Testis (tissue), 2 donors: ENCODE measurements at regions not wholly inside any gene's neighbourhood (a gene's known extent, or its start where the extent isn't known, plus 50 kb on each side); places are given as distances from the start of the nearest gene placed in this dataset.
"Not testable (repeated sequence)": the region's sequence is repeated elsewhere in the genome, so short reads cannot be mapped to it uniquely, and the experiment has no call there.

ENCODE experiments used
- DNase-seq: peaks from one replicate; pipeline ENCODE4 v3.0.0-alpha.2; 2019
- H3K27ac ChIP-seq, 2 donors: fragments of 200-600 bp; sonication (generic); one replicate each; pipeline ENCODE4 v1.5.1; 2019
- H3K27me3 ChIP-seq: fragments of 200-600 bp; sonication (generic); one replicate; pipeline ENCODE4 v1.5.1; 2019
- H3K36me3 ChIP-seq: fragments of 200-600 bp; sonication (generic); one replicate; pipeline ENCODE4 v1.5.1; 2017; ENCODE audit warnings: low read depth; ENCODE audit errors: missing control alignments
- H3K4me1 ChIP-seq: fragments of 200-600 bp; sonication (generic); one replicate; pipeline ENCODE4 v1.5.1; 2019
- H3K4me3 ChIP-seq, 2 donors: fragments of 200-600 bp; sonication (generic); one replicate each; pipeline ENCODE4 v1.5.1; 2017 to 2019
- H3K9me3 ChIP-seq: fragments of 200-600 bp; sonication (generic); one replicate; pipeline ENCODE4 v1.5.1; 2017
- POLR2A ChIP-seq: fragments of 450-650 bp; IDR thresholded peaks from one replicate; pipeline ENCODE4 v1.6.1; 2017; ENCODE audit warnings: antibody characterized with exemption, mild to moderate bottlenecking, moderate library complexity
- WGBS, 2 donors: methylation state at CpG; one replicate each; pipeline ENCODE4 v1.1.5; 2018; 5-methylcytosine and 5-hydroxymethylcytosine counted together
- intact Hi-C: fragments of 100-400 bp; cut with DNase I; formaldehyde crosslinking; loops from one replicate; pipeline ENCODE4 v1.15.1; 2023; ENCODE audit warnings: low total_unique reads
- TF ChIP-seq, protein P1 (sequence below), 3 experiments: fragments of 450-650 bp in 2 of 3; fragments of 200-600 bp in 1 of 3; sonication (generic) in 1 of 3; IDR thresholded peaks; one replicate each; pipeline ENCODE4 v1.5.1; 2016 to 2019; ENCODE audit warnings: antibody characterized with exemption in 3 of 3, mild to moderate bottlenecking in 2 of 3, moderate library complexity in 1 of 3

DNA sequence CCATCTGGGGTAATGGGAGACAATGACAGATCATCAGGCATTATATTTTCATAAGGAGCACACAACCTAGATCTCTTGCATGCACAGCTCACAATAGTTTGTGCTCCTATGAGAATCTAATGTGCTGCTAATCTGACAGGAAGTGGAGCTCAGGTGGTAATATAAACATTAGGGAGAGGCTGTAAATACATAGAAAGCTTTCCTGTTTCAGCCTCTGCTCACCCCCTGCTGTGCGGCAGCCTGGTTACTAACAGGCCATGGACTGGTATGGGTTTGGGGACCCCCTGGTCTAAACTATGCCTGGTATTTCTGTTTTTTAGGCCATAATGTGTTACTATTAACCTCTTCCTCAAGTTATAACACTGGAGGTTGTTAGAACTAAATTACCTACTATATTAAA, 1373.7 kb downstream of the LRFN5 start:
- no peaks in the 10 kb centered on the region for H3K27me3 ChIP-seq
- no peaks in the 10 kb centered on the region for H3K9me3 ChIP-seq
- intact Hi-C loops: no loop called here
- H3K36me3 ChIP-seq: no peaks in the 10 kb centered on the region
- 94% methylated on average over 1 of the region's 1 CpG for WGBS, 2 donors
- TF ChIP-seq, protein P1, sequence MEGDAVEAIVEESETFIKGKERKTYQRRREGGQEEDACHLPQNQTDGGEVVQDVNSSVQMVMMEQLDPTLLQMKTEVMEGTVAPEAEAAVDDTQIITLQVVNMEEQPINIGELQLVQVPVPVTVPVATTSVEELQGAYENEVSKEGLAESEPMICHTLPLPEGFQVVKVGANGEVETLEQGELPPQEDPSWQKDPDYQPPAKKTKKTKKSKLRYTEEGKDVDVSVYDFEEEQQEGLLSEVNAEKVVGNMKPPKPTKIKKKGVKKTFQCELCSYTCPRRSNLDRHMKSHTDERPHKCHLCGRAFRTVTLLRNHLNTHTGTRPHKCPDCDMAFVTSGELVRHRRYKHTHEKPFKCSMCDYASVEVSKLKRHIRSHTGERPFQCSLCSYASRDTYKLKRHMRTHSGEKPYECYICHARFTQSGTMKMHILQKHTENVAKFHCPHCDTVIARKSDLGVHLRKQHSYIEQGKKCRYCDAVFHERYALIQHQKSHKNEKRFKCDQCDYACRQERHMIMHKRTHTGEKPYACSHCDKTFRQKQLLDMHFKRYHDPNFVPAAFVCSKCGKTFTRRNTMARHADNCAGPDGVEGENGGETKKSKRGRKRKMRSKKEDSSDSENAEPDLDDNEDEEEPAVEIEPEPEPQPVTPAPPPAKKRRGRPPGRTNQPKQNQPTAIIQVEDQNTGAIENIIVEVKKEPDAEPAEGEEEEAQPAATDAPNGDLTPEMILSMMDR (IDR thresholded peaks at IDR 0.05): no peak
- no peak for TF ChIP-seq POLR2A
- no peak overlapping the region for H3K27ac ChIP-seq
- no peak for DNase-seq
- H3K4me1 ChIP-seq: no peaks in the 10 kb centered on the region
- no peak overlapping the region for H3K4me3 ChIP-seq

DNA sequence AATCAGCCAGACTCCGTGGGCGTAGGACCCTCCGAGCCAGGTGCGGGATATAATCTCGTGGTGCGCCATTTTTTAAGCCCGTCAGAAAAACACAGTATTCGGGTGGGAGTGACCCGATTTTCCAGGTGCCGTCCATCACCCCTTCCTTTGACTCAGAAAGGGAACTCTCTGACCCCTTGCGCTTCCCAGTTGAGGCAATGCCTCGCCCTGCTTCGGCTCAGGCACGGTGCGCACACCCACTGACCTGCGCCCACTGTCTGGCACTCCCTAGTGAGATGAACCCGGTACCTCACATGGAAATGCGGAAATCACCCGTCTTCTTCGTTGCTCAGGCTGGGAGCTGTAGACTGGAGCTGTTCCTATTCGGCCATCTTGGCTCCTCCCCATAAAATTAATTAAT, 1366.5 kb downstream of the LRFN5 start:
- DNase-seq, H3K36me3 ChIP-seq, H3K27me3 ChIP-seq, H3K4me1 ChIP-seq, H3K27ac ChIP-seq, H3K4me3 ChIP-seq, H3K9me3 ChIP-seq, intact Hi-C loops: not testable (repeated sequence)
- WGBS, 2 donors: 83 to 87% methylated on average over 21 of the region's 21 CpGs

DNA sequence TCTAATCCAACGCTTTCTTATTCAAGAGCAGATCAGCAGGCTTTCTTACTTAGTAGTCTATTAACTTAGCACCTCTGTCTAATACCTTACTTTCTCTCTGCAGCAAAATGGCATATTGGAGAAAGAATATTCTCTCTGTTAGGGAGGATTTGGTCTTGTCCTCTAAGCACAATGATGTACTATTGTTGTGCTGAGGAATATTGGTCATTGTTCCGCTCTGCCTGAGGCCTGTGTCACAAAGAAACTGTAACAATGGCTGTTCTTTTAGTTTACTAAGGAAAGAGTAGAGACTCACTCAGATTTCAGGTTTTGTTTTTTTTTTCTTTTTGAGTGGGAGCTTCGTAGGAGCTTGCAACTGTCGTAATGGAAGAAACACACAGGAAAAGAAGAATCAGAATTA, 1358.8 kb downstream of the LRFN5 start:
- 58 to 74% methylated on average over 4 of the region's 4 CpGs for WGBS, 2 donors
- Histone ChIP-seq H3K4me3 (no peak overlapping the region), H3K27ac (no peak overlapping the region), H3K9me3 (no peaks in the 10 kb centered on the region), H3K27me3 (no peaks in the 10 kb centered on the region), H3K4me1 (no peaks in the 10 kb centered on the region), H3K36me3 (no peaks in the 10 kb centered on the region)
- intact Hi-C loops: no loop called here
- no peak for TF ChIP-seq POLR2A
- TF ChIP-seq, protein P1 (IDR thresholded peaks at IDR 0.05): no peak
- no peak for DNase-seq

DNA sequence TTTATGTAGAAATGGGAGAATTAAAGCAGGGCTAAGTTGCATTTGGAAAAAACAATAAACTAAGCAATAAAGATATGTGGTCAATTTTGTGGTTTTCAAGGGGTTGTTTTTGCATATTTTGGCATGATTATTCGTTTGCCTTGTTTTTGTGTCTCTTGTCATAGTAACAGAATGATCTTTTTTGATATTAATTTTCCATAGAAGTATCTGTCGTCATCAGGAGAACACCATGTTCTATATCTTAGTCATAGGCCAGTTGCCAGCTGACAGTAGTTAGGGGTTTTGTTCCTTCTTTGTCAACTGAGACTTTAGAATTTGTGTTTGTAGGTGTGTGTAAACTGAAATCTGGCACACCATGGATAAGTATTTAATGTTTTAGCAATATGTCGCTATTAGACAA, 1354.8 kb downstream of the LRFN5 start:
- H3K4me1 ChIP-seq: no peaks in the 10 kb centered on the region
- intact Hi-C loops: no loop called here
- TF ChIP-seq, protein P1 (IDR thresholded peaks at IDR 0.05): no peak
- no peak for TF ChIP-seq POLR2A
- 41 to 48% methylated on average over 3 of the region's 3 CpGs for WGBS, 2 donors
- H3K36me3 ChIP-seq: no peaks in the 10 kb centered on the region
- H3K4me3 ChIP-seq: no peak overlapping the region
- no peaks in the 10 kb centered on the region for H3K27me3 ChIP-seq
- DNase-seq: no peak
- H3K9me3 ChIP-seq: no peaks in the 10 kb centered on the region
- H3K27ac ChIP-seq: no peak overlapping the region

DNA sequence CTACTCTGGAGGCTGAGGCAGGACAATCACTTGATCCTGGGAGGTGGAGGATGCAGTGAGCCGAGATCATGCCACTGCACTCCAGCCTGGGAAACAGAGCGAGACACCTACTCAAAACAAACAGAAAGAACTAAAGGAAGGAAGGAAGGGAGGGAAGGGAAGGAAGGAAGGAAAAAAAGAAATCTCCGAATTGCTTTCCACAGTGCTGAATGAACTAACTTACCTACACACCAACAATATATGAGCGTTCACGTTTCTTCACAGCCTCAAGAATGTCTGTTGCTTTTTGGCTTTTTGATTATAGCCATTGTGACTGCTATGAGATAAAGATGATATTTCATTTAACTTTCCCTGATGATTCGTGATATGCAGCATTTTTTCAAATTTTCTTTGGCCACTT, 1343.7 kb downstream of the LRFN5 start:
- no peak for DNase-seq
- no peaks in the 10 kb centered on the region for H3K27me3 ChIP-seq
- no peaks in the 10 kb centered on the region for H3K36me3 ChIP-seq
- TF ChIP-seq, protein P1 (IDR thresholded peaks at IDR 0.05): no peak
- no peak for TF ChIP-seq POLR2A
- WGBS, 2 donors: 81 to 86% methylated on average over 6 of the region's 6 CpGs
- H3K27ac ChIP-seq: no peak overlapping the region
- H3K4me1 ChIP-seq: no peaks in the 10 kb centered on the region
- H3K4me3 ChIP-seq: no peak overlapping the region
- no peaks in the 10 kb centered on the region for H3K9me3 ChIP-seq
- intact Hi-C loops: no loop called here
